Tongue (tissue), 1 donor: ENCODE measurements at regions not wholly inside any gene's neighbourhood (a gene's known extent, or its start where the extent isn't known, plus 50 kb on each side); places are given as distances from the start of the nearest gene placed in this dataset.

ENCODE experiments used
- DNase-seq: peaks from one replicate; pipeline ENCODE4 v3.0.0-alpha.2; 2015

DNA sequence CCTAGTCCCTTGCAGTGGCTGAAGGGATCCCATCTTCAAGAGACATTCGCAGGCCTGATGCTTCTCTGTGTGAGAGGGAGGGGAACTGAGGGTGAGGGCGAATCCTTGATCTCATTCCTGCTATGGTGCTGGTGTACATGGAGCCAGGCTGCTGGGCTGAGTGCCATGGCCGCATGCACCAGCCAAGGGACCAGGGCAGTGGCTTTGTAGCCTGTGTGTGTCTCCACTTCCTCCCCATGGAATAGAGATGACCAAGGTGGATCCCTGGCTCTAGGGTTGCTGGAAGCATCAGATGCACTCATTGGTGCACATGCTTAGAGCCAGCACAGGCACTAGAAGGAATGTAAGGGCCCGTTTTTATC is 195.0 kb downstream of the FOXL1 start:
- no peak for DNase-seq

GRCh38 chr16:86774931-86775330 is 196.6 kb downstream of the FOXL1 start:
- no peak for DNase-seq

DNA sequence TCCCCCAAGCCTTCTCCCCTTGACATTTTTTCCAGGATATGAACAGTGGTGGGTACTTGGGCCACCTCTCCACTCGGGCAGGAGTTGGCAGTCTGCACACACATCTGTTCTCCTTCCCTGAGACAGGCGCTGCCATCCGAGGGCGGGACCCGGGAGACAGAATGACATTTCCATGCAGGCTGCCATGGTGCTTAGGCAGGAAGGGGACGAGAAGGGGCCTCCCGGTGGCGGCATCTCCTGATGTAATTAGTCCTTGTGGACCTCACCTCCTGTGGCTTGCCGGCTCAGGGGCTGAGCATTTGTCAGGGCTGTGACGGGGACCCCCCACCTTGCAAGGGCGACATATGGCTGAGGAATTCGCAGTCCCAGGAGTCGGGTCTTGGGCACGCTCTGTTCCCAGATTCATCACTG is 197.2 kb downstream of the FOXL1 start:
- DNase-seq = peak; percentile 34

DNA sequence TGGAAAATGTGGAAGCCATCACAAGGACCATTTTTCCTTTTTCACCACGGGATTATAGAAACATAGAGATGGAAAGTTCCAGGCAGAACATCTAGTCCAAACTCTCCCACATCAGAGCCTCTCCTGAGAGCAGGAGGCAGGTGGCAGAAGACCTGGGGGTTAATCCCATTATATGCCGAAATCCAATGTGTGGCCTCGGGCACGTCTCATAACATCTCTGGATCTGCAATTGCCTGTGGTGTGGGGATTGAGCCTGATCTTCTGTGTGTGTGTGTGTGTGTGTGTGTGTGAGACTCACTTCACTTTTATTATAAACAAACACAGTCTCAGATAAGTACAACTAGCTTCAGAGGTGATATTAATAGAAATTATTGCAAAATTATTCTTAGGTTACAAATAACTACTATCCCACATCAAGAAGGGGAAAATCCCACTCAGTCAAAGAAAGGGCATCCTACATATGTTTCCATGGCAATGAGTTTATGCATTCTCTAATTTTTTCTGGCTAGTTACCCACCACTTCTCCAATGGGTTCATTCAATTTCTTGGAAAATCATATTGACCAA is 199.1 kb downstream of the FOXL1 start:
- DNase-seq = no peak

DNA sequence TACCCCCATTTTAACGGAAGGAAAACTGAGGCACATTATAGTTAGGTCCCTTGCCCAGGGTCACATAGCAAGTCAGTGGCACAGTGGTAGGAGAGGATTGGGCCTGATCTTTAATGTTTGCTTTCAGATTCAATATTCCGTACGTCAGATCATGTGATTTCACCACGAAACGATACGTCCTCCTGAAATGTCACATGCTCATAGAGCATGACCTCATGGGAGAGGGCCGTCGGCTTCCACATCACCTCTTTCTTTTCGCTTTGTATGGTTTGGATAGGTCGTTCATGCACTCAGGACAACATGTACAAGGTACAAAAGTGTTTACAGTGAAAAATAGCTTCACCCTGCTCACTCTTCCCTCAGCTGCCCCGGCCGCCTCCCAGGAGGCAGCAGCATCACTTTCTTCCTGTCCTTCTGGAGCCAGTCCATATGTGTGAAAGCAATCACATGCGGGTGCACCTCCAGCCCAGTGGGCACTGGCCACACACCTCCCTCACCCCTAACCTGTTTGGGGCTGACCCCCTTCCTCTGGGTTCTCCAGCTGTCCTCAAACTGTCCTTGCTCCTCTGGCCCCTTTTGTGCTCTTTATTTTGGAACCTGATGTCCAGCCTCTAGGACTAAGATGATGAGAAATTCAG is 199.9 kb downstream of the FOXL1 start:
- no peak for DNase-seq

GRCh38 chr16:86778978-86779377 is 200.6 kb downstream of the FOXL1 start:
- no peak for DNase-seq

DNA sequence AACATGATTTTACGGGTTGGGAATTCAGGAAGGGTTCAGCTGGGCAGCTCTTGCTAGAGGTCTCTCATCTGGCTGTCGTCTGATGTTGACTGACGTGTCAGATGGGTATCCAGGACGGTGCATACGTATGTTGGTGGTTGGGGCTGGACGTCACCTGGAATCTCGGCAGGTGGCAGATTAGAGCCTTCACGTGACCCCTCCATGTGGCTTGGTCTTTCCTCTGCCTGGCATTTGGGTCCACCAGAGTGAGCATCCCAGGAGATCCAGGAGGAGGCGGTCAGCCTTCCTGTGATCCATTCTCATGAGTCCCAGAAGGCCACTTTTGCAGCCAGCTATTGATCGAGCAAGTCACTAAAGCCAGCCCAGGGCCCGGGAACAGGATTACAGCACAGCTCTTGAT is 202.7 kb downstream of the FOXL1 start:
- DNase-seq = no peak

DNA sequence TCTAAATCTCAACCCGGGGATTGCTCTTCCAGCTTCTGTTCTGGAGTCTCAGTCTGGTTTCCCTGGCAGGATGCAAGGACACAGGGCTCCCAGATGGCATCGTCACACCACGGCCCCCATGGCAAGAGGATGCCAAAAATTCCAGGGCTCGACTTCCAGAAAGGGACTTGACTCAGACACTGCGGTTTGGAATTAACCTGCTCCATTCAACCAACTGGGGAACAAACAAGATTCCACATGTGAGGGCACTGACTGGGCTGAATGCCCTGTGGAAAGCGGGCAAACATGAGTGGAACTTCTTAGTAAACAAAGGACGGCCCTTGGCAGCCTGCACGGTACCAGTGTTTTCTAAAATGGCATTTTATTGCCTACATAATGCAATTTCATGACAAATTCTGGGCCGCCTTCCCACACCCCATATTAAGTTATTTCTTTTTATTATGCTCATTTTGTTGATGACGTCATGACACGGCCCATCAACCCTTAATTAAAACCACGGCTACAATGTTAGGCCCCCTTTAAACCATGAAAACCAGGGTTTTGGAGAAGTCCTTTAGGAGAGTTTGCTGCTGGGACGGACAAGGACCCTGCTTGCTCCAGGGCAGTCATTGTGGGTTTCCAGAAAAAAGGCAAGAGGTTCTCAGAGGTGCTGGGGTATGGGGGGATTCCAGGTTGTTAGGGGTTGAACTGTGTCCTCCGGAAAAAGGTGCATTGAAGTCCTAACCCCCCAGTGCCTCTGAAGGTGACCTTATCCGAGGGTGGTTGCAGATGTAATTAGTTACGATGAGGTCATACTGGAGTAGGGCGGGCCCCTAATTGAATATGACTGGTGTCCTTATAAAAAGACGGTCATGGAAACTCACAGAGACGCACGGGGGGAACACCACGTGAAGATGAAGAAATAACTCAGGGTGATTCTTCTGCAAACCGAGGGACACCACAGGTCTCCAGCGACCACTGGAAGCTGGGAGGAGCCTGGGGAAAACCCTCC is 205.6 kb downstream of the FOXL1 start:
- peak; percentile 13 for DNase-seq

DNA sequence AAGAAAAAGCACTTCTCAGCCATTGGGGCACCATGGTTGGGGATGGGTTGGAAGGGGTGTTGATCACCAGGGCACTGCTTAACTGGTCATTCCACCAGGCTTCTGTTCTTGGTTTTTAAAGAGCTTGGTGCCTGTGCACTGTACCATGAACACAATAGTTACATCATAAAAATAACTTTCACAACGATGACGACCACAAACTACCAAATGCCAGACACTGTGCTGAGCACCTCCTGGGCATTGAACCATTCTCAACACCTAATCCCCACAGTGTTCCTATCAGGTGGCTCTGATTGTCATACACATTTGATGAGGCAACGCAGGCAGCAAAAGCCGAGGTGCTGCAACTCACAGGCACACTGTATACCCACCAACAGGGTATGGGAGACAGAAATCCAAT is 208.0 kb downstream of the FOXL1 start:
- DNase-seq = no peak

DNA sequence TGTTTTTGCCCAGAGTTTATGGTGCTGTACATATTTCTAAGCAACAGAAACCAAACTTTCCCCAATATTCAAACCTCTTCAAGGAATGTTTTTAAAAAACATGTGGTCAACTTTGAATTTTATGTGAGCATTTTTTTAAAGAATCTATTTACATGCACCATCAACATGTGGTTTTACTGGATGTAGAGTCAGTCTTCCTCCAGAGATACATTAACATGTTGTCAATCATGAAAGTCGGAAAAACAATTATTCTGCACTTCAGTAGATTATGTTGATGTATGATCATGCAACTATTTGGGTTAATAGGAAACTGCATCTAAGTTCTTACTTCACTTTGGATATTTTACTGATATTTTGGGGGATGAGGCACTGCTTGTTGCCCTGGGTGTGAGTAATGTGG is 208.6 kb downstream of the FOXL1 start:
- no peak for DNase-seq

- DNase-seq = no peak
These were observed 209.2 kb downstream of the FOXL1 start for GRCh38 chr16:86787538-86787937.

- peak; percentile 25 for DNase-seq
These were observed 211.3 kb downstream of the FOXL1 start for GRCh38 chr16:86789621-86790051.

- peak; percentile 39 for DNase-seq
These were observed 213.1 kb downstream of the FOXL1 start for GRCh38 chr16:86791287-86792035.

DNA sequence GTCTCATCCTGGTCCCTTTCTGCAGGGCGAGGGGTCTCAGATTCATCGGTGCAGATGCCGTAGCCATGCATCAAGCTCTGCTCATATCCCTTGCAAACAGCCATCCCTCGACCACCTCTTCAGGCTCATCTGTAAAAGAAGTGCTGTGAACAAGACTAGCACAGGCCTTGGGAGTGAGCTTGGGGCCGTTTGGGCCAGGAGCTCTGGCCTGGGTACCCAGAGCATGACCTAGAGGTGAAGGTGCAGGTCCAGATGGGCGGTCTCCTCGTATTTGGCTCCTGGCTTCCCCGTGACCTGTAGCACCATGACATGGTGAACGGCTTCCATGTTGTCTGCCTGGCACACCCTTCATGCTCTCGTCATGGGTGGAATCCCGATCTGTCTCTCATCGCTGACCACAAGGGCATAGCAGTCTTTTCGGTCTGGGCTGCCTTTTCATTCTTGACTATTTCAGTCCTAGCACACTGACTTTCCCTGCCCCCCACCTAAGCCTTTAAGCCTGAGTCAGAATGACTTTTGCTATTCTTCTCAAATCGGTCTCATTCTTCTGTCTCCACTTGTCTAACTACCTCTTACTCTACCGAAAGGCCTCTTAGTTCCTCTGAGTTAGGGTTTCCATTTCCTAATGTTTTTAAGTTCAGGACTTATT is 216.0 kb downstream of the FOXL1 start:
- no peak for DNase-seq

DNA sequence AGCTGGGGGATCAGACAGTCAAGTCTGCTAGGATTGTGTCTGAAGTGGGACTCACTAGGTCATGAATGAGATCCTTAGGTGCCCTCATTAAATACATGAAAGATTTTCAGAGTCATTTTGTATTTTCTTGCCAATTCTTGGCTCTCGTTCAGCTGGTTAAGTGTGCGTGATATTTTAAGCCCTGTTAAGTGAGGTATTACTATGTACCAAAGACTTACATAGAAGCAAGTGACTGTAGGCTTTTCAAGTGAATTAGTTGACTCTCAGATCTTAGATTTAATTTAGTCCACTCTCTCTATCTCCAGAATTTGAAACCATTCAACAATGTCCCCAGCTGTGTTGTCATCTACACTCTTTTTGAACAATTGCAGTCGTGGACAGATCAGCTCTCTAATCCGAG is 219.4 kb downstream of the FOXL1 start:
- no peak for DNase-seq

DNA sequence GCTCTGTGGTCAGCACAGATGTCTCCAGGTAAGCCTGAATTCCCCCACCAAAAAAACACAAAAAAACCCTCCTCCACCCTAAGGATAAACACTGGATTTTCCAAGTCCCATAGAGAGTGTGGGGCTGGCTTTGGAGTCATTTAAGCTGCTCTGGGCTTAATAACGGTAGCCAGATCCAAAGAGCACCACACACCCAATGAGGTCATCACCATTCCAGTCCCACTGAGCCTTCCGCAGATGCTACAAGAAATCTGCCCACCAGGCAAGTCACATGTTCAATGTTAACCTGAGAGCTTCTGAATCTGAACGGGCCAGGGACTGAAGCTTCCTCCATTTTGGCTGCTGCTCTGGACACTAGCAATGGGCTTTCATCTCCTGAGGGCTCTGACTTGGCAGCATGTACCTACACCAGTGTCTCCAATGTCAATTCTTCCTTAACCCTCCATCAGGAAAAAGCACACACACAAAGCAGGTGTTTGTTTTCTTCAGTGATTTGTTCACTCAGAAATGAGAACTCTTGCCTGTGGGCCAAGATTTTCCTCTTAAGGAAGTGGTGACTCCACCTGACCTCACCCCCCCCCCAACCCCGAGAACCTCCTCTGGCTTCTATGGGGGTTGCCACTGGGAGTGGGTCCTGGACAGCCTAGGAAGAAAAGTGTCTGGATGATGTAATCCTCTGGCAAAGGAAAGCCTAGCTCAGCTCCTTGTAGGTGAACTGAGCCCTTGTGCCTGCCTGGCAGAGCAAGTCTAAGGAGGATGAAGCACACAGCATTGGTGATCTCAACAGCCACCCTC is 220.1 kb downstream of the FOXL1 start:
- no peak for DNase-seq

DNA sequence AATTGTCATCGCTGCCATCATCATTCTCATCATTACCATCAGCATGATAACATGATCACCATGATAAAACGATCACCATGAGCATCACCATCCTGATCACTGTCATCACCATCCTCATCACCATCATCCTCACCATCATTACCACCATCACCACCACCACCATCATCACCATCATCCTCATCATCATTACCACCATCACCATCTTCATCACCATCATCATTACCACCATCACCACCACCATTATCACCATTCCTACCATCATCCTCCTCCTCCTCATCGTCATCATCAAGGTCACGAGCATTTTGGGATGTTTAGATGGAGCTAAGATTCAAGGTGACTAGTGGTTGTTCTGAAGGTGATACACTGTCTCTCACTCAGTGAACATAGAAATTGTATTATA is 221.0 kb downstream of the FOXL1 start:
- no peak for DNase-seq

- no peak for DNase-seq
These were observed 222.5 kb downstream of the FOXL1 start for GRCh38 chr16:86800894-86801293.

DNA sequence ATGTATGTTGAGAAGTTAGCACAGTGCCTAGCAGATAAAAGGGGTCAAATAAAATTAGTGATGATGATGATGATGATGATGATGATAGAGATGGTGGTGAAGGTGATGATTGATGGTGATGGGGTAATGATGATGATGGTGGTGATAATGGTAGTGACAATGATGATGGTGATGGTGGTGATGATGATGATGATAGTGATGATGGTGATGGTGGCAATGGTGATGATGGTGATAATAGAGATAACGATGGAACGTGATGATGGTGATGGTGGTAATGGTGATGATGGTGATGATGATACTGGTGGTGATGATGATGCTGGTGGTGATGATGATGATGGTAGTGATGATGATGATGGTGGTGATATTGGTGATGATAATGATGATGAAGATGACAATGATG is 223.7 kb downstream of the FOXL1 start:
- DNase-seq = no peak

GRCh38 chr16:86805188-86805587 is 226.8 kb downstream of the FOXL1 start:
- no peak for DNase-seq

GRCh38 chr16:86806181-86806837 is 228.0 kb downstream of the FOXL1 start:
- no peak for DNase-seq
